Testis (tissue), 2 donors: ENCODE measurements at regions not wholly inside any gene's neighbourhood (a gene's known extent, or its start where the extent isn't known, plus 50 kb on each side); places are given as distances from the start of the nearest gene placed in this dataset.

Source experiments
- DNase-seq: peaks from one replicate; pipeline ENCODE4 v3.0.0-alpha.2; 2019
- H3K27ac ChIP-seq, 2 donors: fragments of 200-600 bp; sonication (generic); one replicate each; pipeline ENCODE4 v1.5.1; 2019
- H3K27me3 ChIP-seq: fragments of 200-600 bp; sonication (generic); one replicate; pipeline ENCODE4 v1.5.1; 2019
- H3K36me3 ChIP-seq: fragments of 200-600 bp; sonication (generic); one replicate; pipeline ENCODE4 v1.5.1; 2017; ENCODE audit warnings: low read depth; ENCODE audit errors: missing control alignments
- H3K4me1 ChIP-seq: fragments of 200-600 bp; sonication (generic); one replicate; pipeline ENCODE4 v1.5.1; 2019
- H3K4me3 ChIP-seq, 2 donors: fragments of 200-600 bp; sonication (generic); one replicate each; pipeline ENCODE4 v1.5.1; 2017 to 2019
- H3K9me3 ChIP-seq: fragments of 200-600 bp; sonication (generic); one replicate; pipeline ENCODE4 v1.5.1; 2017
- CTCF ChIP-seq, 3 experiments: fragments of 450-650 bp in 2 of 3; fragments of 200-600 bp in 1 of 3; sonication (generic) in 1 of 3; IDR thresholded peaks; one replicate each; pipeline ENCODE4 v1.5.1; 2016 to 2019; ENCODE audit warnings: antibody characterized with exemption in 3 of 3, mild to moderate bottlenecking in 2 of 3, moderate library complexity in 1 of 3
- POLR2A ChIP-seq: fragments of 450-650 bp; IDR thresholded peaks from one replicate; pipeline ENCODE4 v1.6.1; 2017; ENCODE audit warnings: antibody characterized with exemption, mild to moderate bottlenecking, moderate library complexity
- WGBS, 2 donors: methylation state at CpG; one replicate each; pipeline ENCODE4 v1.1.5; 2018; 5-methylcytosine and 5-hydroxymethylcytosine counted together
- intact Hi-C: fragments of 100-400 bp; cut with DNase I; formaldehyde crosslinking; loops from one replicate; pipeline ENCODE4 v1.15.1; 2023; ENCODE audit warnings: low total_unique reads

DNA sequence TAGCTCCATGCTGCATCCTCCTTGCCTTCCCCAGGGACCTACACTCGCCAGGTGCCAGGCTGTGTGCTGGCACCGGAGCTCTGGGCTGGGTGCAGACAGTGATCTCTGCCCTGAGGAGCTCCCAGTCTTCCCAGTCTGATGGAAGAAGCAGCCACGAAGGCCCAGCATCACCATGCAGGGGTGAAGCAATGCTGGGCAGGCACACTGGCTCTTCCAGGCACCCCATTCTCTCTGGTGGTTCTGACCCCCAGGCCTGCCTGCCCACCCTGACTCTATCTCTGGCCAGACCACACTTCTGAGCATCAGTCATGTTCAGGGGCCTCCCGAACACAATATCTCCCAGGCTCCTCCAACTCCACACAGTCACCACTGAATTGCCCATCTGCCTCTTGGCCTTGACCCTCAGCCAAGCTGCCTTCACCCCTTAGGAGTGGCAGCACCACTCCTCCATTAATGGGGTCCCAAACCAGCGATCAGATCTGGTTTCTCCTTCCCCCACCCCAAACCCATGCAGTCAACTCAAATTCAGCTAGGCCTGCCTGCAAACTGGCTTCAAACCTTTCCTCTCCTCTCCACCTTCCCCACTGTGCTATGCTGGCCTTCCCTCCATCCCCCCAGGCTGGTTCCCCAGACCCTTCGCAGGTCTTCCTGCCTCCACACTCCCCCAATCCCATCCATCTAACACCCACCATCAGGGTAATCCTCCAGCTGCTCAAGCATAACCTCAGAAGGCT lies 102.7 kb upstream of the MVB12B start:
- WGBS, 2 donors: 81 to 87% methylated on average over 6 of the region's 6 CpGs
- Histone ChIP-seq H3K27ac (no peak overlapping the region), H3K9me3 (no peaks in the 10 kb centered on the region), H3K36me3 (no peaks in the 10 kb centered on the region), H3K4me1 (peaks cover 3% of the 10 kb centered on the region), H3K4me3 (no peak overlapping the region), H3K27me3 (no peaks in the 10 kb centered on the region)
- intact Hi-C loops: no loop called here
- TF ChIP-seq POLR2A (no peak), CTCF (IDR thresholded peaks at IDR 0.05) (no peak)
- DNase-seq: no peak

DNA sequence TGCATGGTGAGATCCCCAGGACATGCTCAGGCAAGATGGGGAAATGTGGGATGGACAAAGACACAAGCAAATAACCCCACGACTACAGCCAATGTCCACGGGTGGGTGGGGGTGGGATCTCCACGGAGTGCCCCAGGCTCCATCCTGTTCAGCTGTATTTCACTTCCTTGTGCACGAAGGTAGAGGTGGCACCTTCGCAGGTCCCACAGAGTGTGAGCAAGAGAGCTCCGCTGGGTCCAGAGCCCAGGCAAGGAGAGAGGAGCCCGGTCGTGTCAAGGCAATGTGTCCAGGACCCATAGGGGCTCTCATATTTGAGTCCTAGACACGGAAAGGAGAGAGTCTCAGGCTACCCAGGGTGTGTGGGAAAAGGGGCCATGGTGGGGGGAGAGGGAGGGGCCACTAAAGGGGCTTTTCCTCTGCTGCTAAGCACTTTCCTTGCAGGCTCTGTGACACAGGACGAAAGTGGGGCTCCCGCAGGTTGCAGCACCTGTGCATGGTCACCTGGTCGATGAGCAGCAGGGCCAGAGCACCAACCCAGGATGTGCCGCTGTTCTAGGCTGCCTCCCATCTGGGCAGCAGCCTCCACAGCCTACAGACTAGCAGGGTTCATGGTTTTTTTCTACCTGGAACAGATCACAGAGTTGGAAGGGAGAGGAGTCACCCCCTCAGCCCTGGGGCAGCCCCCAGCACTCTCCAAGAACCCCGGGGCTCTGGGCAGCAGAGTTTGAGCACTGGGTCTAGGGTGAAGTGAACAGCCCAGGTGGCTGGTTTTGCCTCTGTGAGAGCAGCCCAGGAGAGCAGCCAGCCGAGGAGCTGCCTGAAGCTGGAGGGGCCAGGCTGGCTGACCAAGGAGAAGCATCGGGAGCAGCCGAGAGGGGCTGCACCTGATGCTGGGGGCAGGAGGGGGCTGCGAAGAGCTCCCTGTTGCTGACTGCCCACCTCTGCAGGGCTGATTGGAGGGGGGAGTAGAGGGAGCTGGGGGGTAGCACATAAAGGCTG lies 100.7 kb upstream of the MVB12B start:
- WGBS, 2 donors: 81 to 90% methylated on average over 12 to 17 of the region's 18 CpGs

DNA sequence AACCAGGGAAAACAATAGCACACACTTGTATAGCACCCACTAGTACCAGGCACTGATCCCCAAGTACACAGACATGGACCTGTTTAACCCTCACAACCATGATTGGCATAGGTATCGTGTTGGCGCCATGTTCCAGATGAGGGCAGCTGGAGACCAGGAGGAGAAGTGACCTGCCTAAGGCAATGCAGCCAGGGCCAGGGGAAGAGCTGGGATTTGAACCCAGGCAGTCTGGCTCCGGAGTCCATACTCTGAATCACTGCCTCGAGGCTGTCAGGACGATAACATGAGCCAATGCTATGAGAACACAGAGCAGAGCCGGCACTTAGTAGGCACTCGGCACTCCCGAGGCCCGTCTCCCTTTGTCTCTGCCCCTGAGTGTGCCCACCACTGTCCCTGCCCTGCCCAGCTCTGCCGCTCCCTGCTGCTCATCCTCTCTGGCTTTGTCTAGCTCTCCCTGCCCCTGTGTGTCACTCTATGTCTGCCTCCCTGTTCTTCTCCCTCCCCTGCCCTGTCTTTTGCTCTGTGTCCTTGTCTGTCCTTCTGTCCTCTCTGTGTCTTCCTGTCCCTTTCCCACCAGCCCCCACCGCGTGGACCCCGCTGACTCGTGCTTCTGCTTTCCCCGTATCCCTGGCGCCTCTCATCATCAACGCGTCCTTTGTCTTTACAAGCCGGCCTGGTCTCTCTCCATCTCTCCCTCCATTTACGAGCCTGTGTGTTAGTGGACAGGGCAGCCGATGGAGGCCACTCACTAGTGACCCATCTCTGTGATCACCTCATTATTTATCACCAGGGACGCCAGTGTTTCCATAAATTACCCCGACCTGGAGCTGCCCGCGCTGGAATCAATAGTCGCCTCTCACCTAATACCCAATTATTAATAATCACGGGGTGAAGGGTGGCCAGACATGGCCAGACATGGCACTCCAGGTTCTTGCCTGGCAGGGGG lies 99.4 kb upstream of the MVB12B start:
- Histone ChIP-seq H3K27ac (no peak overlapping the region), H3K27me3 (no peaks in the 10 kb centered on the region), H3K4me1 (peaks cover 3% of the 10 kb centered on the region), H3K36me3 (no peaks in the 10 kb centered on the region), H3K9me3 (no peaks in the 10 kb centered on the region), H3K4me3 (no peak overlapping the region)
- TF ChIP-seq CTCF (IDR thresholded peaks at IDR 0.05): no peak
- TF ChIP-seq POLR2A: no peak
- no peak for DNase-seq
- WGBS, 2 donors: 84 to 86% methylated on average over 26 to 27 of the region's 27 CpGs
- intact Hi-C loops: loop anchor here (5.0 kb wide), 1 partner anchor 830 kb away; no protein-coding TSS in a partner anchor

More for the DNA sequence above, 100.7 kb upstream of the MVB12B start:
- H3K4me1 ChIP-seq: peaks cover 3% of the 10 kb centered on the region
- TF ChIP-seq POLR2A: no peak
- TF ChIP-seq CTCF (IDR thresholded peaks at IDR 0.05): no peak
- no peaks in the 10 kb centered on the region for H3K9me3 ChIP-seq
- no peak for DNase-seq
- H3K27me3 ChIP-seq: no peaks in the 10 kb centered on the region
- intact Hi-C loops: loop anchor here (5.0 kb wide), 1 partner anchor 829 kb away; no protein-coding TSS in a partner anchor
- H3K36me3 ChIP-seq: no peaks in the 10 kb centered on the region
- H3K27ac ChIP-seq: no peak overlapping the region
- no peak overlapping the region for H3K4me3 ChIP-seq

- 83% methylated on average over 12 to 14 of the region's 14 CpGs for WGBS, 2 donors
- H3K27ac ChIP-seq: no peak overlapping the region
- DNase-seq: no peak
- TF ChIP-seq POLR2A (no peak), CTCF (IDR thresholded peaks at IDR 0.05) (no peak)
- H3K4me3 ChIP-seq: no peak overlapping the region
- intact Hi-C loops: loop anchor here (5.0 kb wide), 1 partner anchor 831 kb away; no protein-coding TSS in a partner anchor
- no peaks in the 10 kb centered on the region for H3K36me3 ChIP-seq
- H3K27me3 ChIP-seq: no peaks in the 10 kb centered on the region
- H3K4me1 ChIP-seq: peaks cover 3% of the 10 kb centered on the region
- no peaks in the 10 kb centered on the region for H3K9me3 ChIP-seq
These were observed 98.4 kb upstream of the MVB12B start for GRCh38 chr9:126228111-126228780.
